NCI-H748 treated with DMSO at 0.1 percent for 48 hours (cell line): ENCODE measurements at regions not wholly inside any gene's neighbourhood (a gene's known extent, or its start where the extent isn't known, plus 50 kb on each side); places are given as distances from the start of the nearest gene placed in this dataset.
A peak's percentile ranks its signal among the peaks of the same experiment; 100 is the strongest.
"Not testable (repeated sequence)": the region's sequence is repeated elsewhere in the genome, so short reads cannot be mapped to it uniquely, and the experiment has no call there.

Experiments used
- DNase-seq: peaks from one replicate; lab custom pipeline; 2025; lab: John Stamatoyannopoulos, UW

DNA sequence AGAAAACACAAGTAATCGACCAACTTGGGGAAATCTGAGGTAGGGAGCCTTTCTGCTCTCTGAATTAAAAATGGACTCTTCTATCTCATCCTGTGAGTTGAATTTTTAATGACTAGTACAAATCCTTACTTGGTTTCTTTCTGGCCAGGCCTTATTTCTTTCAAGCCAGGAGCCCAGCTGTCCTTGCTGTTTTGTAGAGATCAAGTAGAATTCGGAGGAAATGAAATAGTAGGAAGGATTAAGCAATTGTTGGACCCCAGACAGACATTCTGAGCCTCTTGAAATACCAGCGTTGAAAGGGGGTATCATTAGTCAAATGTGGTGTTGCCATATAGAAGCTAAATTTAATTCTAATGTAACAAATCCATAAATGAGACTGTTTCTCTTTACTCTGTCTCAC is 53.7 kb upstream of the SMIM15 start:
- no peak for DNase-seq

DNA sequence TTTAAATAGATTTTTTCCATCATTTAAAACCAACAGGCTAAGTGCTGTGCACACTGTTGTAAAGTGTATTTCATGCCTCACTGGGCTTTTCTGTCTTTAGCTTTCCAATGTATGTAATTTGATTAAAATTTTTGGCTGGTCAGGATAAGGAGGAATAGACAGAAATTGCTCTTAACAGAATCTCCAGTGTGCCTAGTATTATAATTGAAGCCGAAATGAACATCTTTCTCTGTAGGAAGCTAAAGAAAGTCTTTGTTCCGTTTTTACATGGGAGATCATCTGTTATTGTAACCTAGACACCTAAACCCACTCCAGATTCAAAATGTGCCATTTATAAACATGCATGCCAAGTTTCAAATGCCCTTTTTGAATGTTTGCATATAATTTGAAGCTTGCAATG is 54.5 kb upstream of the SMIM15 start:
- no peak for DNase-seq

GRCh38 chr5:61217214-61217613 is 54.9 kb upstream of the SMIM15 start:
- DNase-seq, result no peak

- DNase-seq, result no peak
These were observed 66.0 kb upstream of the SMIM15 start for GRCh38 chr5:61228229-61228628.

- no peak for DNase-seq
These were observed 66.5 kb upstream of the SMIM15 start for GRCh38 chr5:61228691-61229280.

GRCh38 chr5:61229416-61229815 is 67.1 kb upstream of the SMIM15 start:
- no peak for DNase-seq

GRCh38 chr5:61230492-61230891 is 68.2 kb upstream of the SMIM15 start:
- no peak for DNase-seq

- no peak for DNase-seq
These were observed 69.5 kb upstream of the SMIM15 start for GRCh38 chr5:61231813-61232212.

DNA sequence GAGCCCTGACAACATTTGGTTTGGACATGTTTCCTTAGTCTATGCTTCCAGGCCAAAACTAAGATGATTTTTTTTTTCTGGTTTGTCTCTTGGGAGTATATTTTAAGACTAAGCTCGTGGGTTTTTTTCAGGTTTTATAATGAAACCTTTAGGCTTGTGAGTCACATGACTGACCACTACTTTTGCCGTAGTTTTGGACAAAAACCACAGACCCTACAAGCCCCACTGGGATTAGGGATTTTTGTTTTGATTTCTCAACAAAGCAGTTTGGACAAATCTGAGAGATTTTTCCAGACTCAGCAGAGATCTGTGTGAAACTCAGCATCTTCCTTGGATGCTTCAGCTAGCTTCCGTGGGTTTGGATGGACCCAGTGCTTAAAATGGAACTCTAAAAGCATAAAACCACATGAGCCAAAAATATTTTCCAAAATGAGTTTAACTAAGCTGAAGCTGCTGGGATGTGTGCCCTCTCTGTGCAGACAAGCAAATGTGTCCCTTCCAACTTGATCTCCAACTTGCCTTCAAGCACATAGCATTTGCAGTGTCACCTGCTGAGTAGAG is 70.3 kb upstream of the SMIM15 start:
- no peak for DNase-seq

GRCh38 chr5:61234019-61234418 is 71.8 kb upstream of the SMIM15 start:
- DNase-seq, result no peak

- not testable (repeated sequence) for DNase-seq
These were observed 74.4 kb upstream of the SMIM15 start for GRCh38 chr5:61236715-61237114.

DNA sequence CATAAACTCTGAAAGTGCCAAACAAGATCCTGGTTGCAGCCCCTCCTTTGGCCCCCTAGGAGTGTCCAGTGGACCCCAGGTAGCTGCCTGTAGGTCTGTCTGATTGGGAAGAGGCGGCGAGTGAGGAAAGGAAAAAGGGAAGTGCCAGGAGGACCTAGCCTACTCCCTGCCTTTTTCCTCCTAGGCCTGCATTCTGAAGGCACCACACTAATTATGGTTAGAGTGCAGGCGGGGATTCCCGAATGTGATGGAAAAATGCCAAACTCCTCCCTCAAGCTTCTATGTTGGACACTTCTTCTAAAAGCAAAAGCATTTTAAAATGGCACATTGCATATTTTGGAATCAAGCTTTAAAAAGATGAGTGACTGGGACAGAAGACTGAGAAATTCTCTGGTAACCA is 83.2 kb upstream of the SMIM15 start:
- peak; percentile 12 for DNase-seq

- DNase-seq, result peak; percentile 14
These were observed 83.7 kb upstream of the SMIM15 start for GRCh38 chr5:61245936-61246335.

DNA sequence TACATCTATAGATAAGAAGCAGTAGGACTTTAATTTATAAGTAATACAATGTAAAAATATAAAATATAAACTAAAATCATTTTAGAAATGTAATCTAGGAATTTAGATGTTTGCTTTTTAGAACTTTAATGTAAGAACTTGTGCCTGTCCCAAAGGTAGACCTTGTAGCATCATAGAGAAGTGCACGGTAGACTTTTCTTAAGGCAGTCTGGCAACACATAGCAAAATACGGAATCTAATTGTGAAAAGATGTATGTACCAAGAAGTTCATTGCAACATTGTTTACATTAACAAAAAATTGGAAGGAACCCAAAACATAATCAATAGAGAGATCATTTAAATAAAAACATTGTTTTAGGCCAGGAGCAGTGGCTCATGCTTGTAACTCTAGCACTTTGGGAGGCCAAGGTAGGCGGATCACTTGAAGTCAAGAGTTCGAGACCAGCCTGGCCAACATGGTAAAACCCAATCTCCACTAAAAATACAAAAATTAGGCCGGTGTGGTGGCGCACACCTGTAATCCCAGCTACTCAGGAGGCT is 84.6 kb upstream of the SMIM15 start:
- DNase-seq, result no peak

GRCh38 chr5:61251874-61252642 is 80.0 kb upstream of the ZSWIM6 start:
- DNase-seq, result no peak

DNA sequence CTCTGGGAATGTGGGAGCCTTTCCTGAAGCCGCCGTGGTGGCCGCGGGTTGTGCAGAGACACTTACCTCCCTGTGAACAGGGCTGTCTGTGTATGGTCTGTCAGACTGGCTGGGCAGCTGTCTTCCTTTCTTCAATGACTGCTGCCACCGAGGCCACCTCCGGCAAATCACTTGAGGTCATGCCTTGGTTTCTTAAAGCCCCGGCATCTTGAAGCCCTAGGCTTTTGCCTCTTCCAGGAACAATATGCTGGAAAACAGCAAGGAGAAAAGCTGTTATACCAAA is 79.5 kb upstream of the ZSWIM6 start:
- DNase-seq, result no peak

GRCh38 chr5:61253547-61253946 is 78.5 kb upstream of the ZSWIM6 start:
- DNase-seq, result no peak

GRCh38 chr5:61254969-61255555 is 77.0 kb upstream of the ZSWIM6 start:
- no peak for DNase-seq

GRCh38 chr5:61256474-61256873 is 75.6 kb upstream of the ZSWIM6 start:
- no peak for DNase-seq

GRCh38 chr5:61257421-61257820 is 74.6 kb upstream of the ZSWIM6 start:
- no peak for DNase-seq

DNA sequence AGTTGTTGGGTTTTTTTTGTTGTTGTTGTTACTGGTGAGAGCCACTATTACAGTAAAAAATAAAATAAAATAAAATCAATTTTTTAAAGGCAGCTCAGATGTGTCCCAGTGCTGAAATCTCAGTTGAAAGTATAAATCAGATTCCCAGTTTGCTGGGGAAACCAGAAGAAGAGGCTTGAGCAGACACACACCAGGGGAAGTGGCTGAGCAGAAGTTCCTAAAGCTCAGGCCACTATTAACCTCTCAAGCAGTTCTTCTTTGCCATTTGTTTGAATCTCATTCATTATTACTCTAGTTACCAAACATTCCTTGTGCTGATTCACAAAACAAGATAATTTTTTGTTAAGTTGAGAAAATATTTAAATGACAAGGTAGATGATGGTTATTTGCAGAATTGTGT is 70.9 kb upstream of the ZSWIM6 start:
- DNase-seq, result no peak

- DNase-seq, result no peak
These were observed 70.0 kb upstream of the ZSWIM6 start for GRCh38 chr5:61262080-61262479.

GRCh38 chr5:61263072-61263471 is 69.0 kb upstream of the ZSWIM6 start:
- DNase-seq, result no peak
